HG03060 (cell line): ENCODE measurements at regions not wholly inside any gene's neighbourhood (a gene's known extent, or its start where the extent isn't known, plus 50 kb on each side); places are given as distances from the start of the nearest gene placed in this dataset.
"Not testable (repeated sequence)": the region's sequence is repeated elsewhere in the genome, so short reads cannot be mapped to it uniquely, and the experiment has no call there.

Source experiments
- ATAC-seq: cut with Tn5 transposase; IDR thresholded peaks from one replicate; pipeline ENCODE4 v1.9.1; 2021; ENCODE audit warnings: low read depth, moderate number of reproducible peaks; ENCODE audit not compliant: unreplicated experiment

DNA sequence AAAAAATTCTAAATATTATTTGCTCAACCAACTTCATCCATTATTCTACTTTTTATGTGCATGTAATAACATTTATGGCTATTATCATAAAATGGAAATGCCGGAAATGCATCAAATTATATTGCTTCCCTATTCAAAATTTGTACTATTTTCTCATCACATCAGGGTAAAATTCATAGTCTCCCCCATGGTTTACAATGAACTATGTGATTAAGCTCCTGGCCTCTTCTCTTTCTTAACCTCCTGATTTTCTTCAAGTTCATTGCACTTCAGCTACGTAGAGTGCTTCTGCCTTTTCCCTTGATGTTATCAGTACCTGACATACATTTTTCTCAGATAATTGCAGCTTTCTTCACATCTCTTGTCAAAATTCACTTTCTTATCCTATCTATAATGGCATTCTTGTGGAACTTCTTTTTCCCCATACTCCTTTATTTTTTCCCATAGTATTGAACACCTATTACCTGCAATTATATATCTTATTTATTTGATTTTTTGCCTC is 699.1 kb upstream of the ADGRB3 start:
- ATAC-seq = no peak

- no peak for ATAC-seq
Observed at GRCh38 chr6:67933278-67933677, 701.8 kb upstream of the ADGRB3 start.

GRCh38 chr6:67922588-67922987 is 712.5 kb upstream of the ADGRB3 start:
- ATAC-seq = not testable (repeated sequence)

GRCh38 chr6:67920040-67920439 is 715.0 kb upstream of the ADGRB3 start:
- not testable (repeated sequence) for ATAC-seq

DNA sequence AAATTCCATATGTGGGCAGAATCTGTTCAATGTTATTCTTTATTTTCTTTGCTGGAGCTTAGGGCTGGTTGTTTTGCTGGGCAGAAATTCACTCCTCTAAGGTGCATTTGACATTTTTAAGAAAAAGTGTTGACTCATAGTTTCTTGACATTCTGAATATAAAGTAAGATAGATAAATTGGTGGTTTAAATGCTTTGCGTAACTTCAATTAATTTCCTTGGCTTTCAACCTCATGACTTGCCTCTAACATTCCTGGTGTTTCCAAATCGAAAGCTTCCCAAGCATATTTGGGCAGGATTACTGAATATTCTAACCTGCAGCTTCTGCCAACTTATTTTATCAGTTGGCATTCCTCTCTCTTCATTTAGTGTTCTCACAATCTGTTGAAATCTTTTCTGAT is 718.7 kb upstream of the ADGRB3 start:
- ATAC-seq = no peak

DNA sequence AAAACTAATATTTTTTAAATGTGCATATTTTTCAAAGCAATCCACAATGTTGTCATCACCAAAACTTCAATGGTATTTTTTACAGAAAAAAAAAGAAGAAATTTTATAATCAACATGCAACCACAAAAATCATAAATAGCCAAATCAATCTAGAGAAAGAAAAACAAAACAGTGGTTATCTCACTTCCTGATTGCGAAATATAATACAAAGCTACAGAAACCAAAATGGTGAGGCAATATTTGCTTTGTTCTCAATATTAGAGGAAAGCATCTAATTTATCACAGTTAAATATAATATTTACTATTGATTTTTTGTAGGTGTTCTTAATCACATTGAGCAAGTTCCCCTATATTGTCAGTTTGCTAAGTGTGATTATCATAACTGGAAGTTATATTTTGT is 720.7 kb upstream of the ADGRB3 start:
- ATAC-seq = no peak

GRCh38 chr6:67909354-67909753 is 725.7 kb upstream of the ADGRB3 start:
- no peak for ATAC-seq

DNA sequence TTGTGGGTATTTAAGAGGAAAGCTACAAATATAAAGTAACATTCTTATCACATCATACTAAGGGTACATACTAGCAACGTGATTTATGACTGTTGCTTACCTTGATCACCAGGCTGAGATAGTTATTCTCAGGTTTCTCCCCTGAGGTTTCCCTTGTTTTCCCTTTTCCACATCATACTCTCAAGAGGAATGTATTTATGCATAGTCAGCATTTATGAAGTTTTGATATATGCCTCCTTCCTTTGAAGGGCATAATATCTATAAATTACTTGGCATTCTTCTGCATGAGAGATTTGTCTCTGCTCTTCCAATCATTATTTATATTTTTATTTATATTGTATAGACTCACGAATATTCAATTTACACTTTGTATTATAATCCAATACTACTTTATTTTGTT is 726.7 kb upstream of the ADGRB3 start:
- no peak for ATAC-seq

GRCh38 chr6:67904735-67905134 is 730.3 kb upstream of the ADGRB3 start:
- not testable (repeated sequence) for ATAC-seq

GRCh38 chr6:67898875-67899274 is 736.2 kb upstream of the ADGRB3 start:
- ATAC-seq = no peak

GRCh38 chr6:67897998-67898607 is 737.0 kb upstream of the ADGRB3 start:
- ATAC-seq = no peak

DNA sequence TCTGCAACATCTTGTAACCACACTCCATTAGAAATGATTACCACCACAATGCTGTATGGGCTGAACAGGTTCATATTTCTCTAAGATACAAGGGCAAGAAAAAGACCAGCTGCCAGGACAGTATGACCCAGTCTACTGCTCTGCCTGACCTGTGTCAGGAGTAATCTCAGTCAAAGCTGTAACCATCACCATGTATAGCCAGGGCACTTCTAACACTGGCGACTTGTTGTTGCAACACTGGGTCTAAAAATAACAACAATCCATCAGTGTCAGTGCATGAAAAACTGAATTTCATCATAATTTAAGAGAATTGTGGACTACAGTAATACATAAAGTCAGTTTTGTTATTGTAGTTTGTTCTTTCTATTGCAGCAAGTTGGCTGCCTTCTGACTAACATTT is 738.6 kb upstream of the ADGRB3 start:
- no peak for ATAC-seq

- no peak for ATAC-seq
Observed at GRCh38 chr6:67889682-67889995, 745.4 kb upstream of the ADGRB3 start.

GRCh38 chr6:67888886-67889681 is 746.0 kb upstream of the ADGRB3 start:
- ATAC-seq = no peak

DNA sequence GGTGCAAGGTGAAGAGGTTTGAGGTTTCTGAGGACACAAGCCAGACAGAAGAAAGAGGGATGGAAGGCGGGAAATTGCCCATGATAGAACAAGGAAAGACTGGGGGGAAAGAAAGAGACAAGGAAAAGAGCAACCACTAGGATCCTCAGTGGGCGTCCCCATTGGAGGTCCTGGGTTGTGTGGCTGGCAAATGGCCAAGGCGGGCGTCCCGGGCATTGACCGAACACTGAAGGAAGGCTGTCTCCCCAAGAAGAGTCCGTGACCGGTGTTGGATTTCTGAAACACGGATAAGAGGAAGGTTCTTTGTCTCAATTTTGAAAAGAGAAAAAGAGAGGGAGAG is 746.6 kb upstream of the ADGRB3 start:
- no peak for ATAC-seq

GRCh38 chr6:67887747-67888545 is 747.1 kb upstream of the ADGRB3 start:
- no peak for ATAC-seq

- no peak for ATAC-seq
Observed at GRCh38 chr6:67887419-67887746, 747.7 kb upstream of the ADGRB3 start.

GRCh38 chr6:67886840-67887292 is 748.2 kb upstream of the ADGRB3 start:
- ATAC-seq = no peak

GRCh38 chr6:67886036-67886707 is 748.9 kb upstream of the ADGRB3 start:
- no peak for ATAC-seq

GRCh38 chr6:67885081-67886033 is 749.7 kb upstream of the ADGRB3 start:
- no peak for ATAC-seq
